Glomerular endothelial cell (primary cell): ENCODE measurements at regions not wholly inside any gene's neighbourhood (a gene's known extent, or its start where the extent isn't known, plus 50 kb on each side); places are given as distances from the start of the nearest gene placed in this dataset.
"Not testable (repeated sequence)": the region's sequence is repeated elsewhere in the genome, so short reads cannot be mapped to it uniquely, and the experiment has no call there.

Experiments
- DNase-seq: peaks from one replicate; pipeline ENCODE4 v3.0.0-alpha.2; 2011; ENCODE audit warnings: low read depth, low spot score; ENCODE audit errors: extremely low read depth

- DNase-seq: no peak
Observed at GRCh38 chr5:145585443-145586148, 249.5 kb downstream of the PRELID2 start.

- DNase-seq: no peak
Observed at GRCh38 chr5:145579301-145579700, 255.8 kb downstream of the PRELID2 start.

- DNase-seq: no peak
Observed at GRCh38 chr5:145574889-145575573, 260.1 kb downstream of the PRELID2 start.

- no peak for DNase-seq
Observed at GRCh38 chr5:145568581-145568980, 266.6 kb downstream of the PRELID2 start.

GRCh38 chr5:145562931-145563330, 272.2 kb downstream of the PRELID2 start:
- no peak for DNase-seq

GRCh38 chr5:145558288-145558687, 276.9 kb downstream of the PRELID2 start:
- DNase-seq: no peak

- no peak for DNase-seq
Observed at GRCh38 chr5:145557345-145557744, 277.8 kb downstream of the PRELID2 start.

- DNase-seq: no peak
Observed at GRCh38 chr5:145554399-145554798, 280.7 kb downstream of the PRELID2 start.

- no peak for DNase-seq
Observed at GRCh38 chr5:145553177-145553576, 282.0 kb downstream of the PRELID2 start.

- DNase-seq: no peak
Observed at GRCh38 chr5:145551714-145552113, 283.4 kb downstream of the PRELID2 start.

GRCh38 chr5:145548097-145548496, 287.0 kb downstream of the PRELID2 start:
- DNase-seq: no peak

GRCh38 chr5:145544401-145544800, 290.7 kb downstream of the PRELID2 start:
- no peak for DNase-seq

GRCh38 chr5:145543968-145544367, 291.2 kb downstream of the PRELID2 start:
- DNase-seq: no peak

- no peak for DNase-seq
Observed at GRCh38 chr5:145540375-145540774, 294.8 kb downstream of the PRELID2 start.

GRCh38 chr5:145539201-145539600, 295.9 kb downstream of the PRELID2 start:
- DNase-seq: no peak

GRCh38 chr5:145536133-145536532, 299.0 kb downstream of the PRELID2 start:
- no peak for DNase-seq

GRCh38 chr5:145531038-145531734, 304.0 kb downstream of the PRELID2 start:
- DNase-seq: peak; percentile 82

- no peak for DNase-seq
Observed at GRCh38 chr5:145521523-145521922, 313.6 kb downstream of the PRELID2 start.

GRCh38 chr5:145521066-145521465, 314.1 kb downstream of the PRELID2 start:
- no peak for DNase-seq

- DNase-seq: no peak
Observed at GRCh38 chr5:145520335-145520734, 314.8 kb downstream of the PRELID2 start.

- DNase-seq: not testable (repeated sequence)
Observed at GRCh38 chr5:145517588-145517987, 317.6 kb downstream of the PRELID2 start.

GRCh38 chr5:145511351-145511750, 323.8 kb downstream of the PRELID2 start:
- DNase-seq: no peak
